Panc1 (cell line): ENCODE measurements at regions not wholly inside any gene's neighbourhood (a gene's known extent, or its start where the extent isn't known, plus 50 kb on each side); places are given as distances from the start of the nearest gene placed in this dataset.

Source experiments
- ATAC-seq: fragments of 200-7000 bp; cut with Tn5 transposase; 2 replicates; pipeline ENCODE4 v1.9.1; 2020; ENCODE audit warnings: mild to moderate bottlenecking, moderate library complexity
- BruUV-seq: library from RNA; stranded (reverse); fragments of 400-500 nt; replicated peaks from 2 replicates; lab custom pipeline; 2021; lab: Mats Ljungman, UMichigan
- CTCF ChIA-PET: fragments of 300-600 bp; sonication (Branson Sonifier 250); formaldehyde crosslinking; loops from one replicate; lab custom pipeline; 2022; ENCODE audit warnings: antibody characterized with exemption; lab: Charles Lee
- POLR2A ChIA-PET: fragments of 300-600 bp; sonication (Branson Sonifier 250); formaldehyde crosslinking; loops from one replicate; lab custom pipeline; 2022; ENCODE audit warnings: antibody characterized with exemption; lab: Charles Lee
- DNase-seq: peaks from one replicate; pipeline ENCODE4 v3.0.0-alpha.2; 2010; ENCODE audit warnings: low read depth, low spot score
- H3K27ac ChIP-seq: 2 replicates; pipeline ENCODE4 v1.5.1; 2011; ENCODE audit warnings: mild to moderate bottlenecking, low read length, inconsistent platforms
- H3K27me3 ChIP-seq: fragments of 200-500 bp; sonication (Bioruptor generic); 2 replicates; pipeline ENCODE4 v1.6.0; 2014; ENCODE audit warnings: low read length, inconsistent platforms; ENCODE audit not compliant: control insufficient read depth, insufficient read depth
- H3K36me3 ChIP-seq: fragments of 200-500 bp; sonication (Bioruptor generic); 2 replicates; pipeline ENCODE4 v1.5.1; 2014; ENCODE audit warnings: inconsistent platforms, mild to moderate bottlenecking, low read length, moderate library complexity; ENCODE audit not compliant: control insufficient read depth, insufficient read depth
- H3K4me1 ChIP-seq: 2 replicates; pipeline ENCODE4 v1.5.1; 2011; ENCODE audit warnings: inconsistent platforms, mild to moderate bottlenecking, low read length, moderate library complexity; ENCODE audit not compliant: control insufficient read depth, insufficient read depth
- H3K4me3 ChIP-seq, 2 experiments: 2 replicates each; pipeline ENCODE4 v1.5.1; 2011 to 2012; ENCODE audit warnings: low read depth in 2 of 2, low read length in 2 of 2, mild to moderate bottlenecking in 2 of 2, inconsistent platforms in 1 of 2, moderate library complexity in 1 of 2
- H3K9me3 ChIP-seq: fragments of 200-500 bp; sonication (Bioruptor generic); 2 replicates; pipeline ENCODE4 v1.5.1; 2014; ENCODE audit warnings: low read depth, mild to moderate bottlenecking, inconsistent platforms, low read length, moderate library complexity; ENCODE audit not compliant: control insufficient read depth, insufficient read depth
- CTCF ChIP-seq: fragments of 450-650 bp; IDR thresholded peaks from 2 replicates; pipeline ENCODE4 v1.5.1; 2017; ENCODE audit warnings: mild to moderate bottlenecking
- POLR2AphosphoS5 ChIP-seq: IDR thresholded peaks from 2 replicates; pipeline ENCODE4 v1.6.1; 2012; ENCODE audit warnings: mild to moderate bottlenecking, low read depth, low read length, moderate library complexity
- REST ChIP-seq, 2 experiments: IDR thresholded peaks; 2 replicates each; pipeline ENCODE4 v1.6.1; 2011 to 2012; ENCODE audit warnings: low read depth in 2 of 2, control low read depth in 1 of 2, low read length in 1 of 2, mild to moderate bottlenecking in 1 of 2, moderate library complexity in 1 of 2; ENCODE audit not compliant: insufficient read depth in 1 of 2
- SIN3A ChIP-seq: IDR thresholded peaks from 2 replicates; pipeline ENCODE4 v1.6.1; 2012; ENCODE audit warnings: low read depth, mild to moderate bottlenecking, low read length, moderate library complexity, borderline replicate concordance; ENCODE audit not compliant: insufficient read depth
- TCF7L2 ChIP-seq: IDR thresholded peaks from 2 replicates; pipeline ENCODE4 v1.6.1; 2011; ENCODE audit warnings: mild to moderate bottlenecking, low read depth, low read length, inconsistent platforms
- in situ Hi-C: cut with HindIII; loops from 2 replicates; pipeline ENCODE4 v1.10.0; 2016; ENCODE audit warnings: low sequenced_read_pairs, low pct_unique_long_range_greater_than_20kb
- intact Hi-C: fragments of 100-400 bp; cut with micrococcal nuclease; formaldehyde crosslinking; loops from one replicate; pipeline ENCODE4 v1.10.0; 2022; ENCODE audit not compliant: unreplicated experiment

- intact Hi-C loops (no loop called here), in situ Hi-C loops (no loop called here)
- DNase-seq: no peak
- ChIA-PET CTCF (no interaction called here), POLR2A (no interaction called here)
- Histone ChIP-seq H3K27me3 (no peaks in the 10 kb centered on the region), H3K4me1 (no peaks in the 10 kb centered on the region), H3K9me3 (no peaks in the 10 kb centered on the region; the same call in 1 of the 2 replicates), H3K4me3 (no peak overlapping the region), H3K36me3 (no peaks in the 10 kb centered on the region), H3K27ac (no peak overlapping the region)
- no peak for ATAC-seq
- TF ChIP-seq REST (IDR thresholded peaks at IDR 0.05; ENCODE audit: insufficient read depth in 1 of 2, low read depth in 2 of 2, low read length in 1 of 2) (no peak), SIN3A (no peak), TCF7L2 (no peak)
- no TSS peak for BruUV-seq
These were observed 467.4 kb upstream of the CITED2 start for GRCh38 chr6:139841794-139842215.

GRCh38 chr6:139839506-139840156 lies 465.2 kb upstream of the CITED2 start:
- peak overlapping the region; percentile 19; the same call in 1 of the 2 replicates for H3K27ac ChIP-seq
- H3K4me3 ChIP-seq: no peak overlapping the region
- H3K27me3 ChIP-seq: no peaks in the 10 kb centered on the region
- no peaks in the 10 kb centered on the region for H3K36me3 ChIP-seq
- TF ChIP-seq CTCF (no peak), REST (IDR thresholded peaks at IDR 0.05; ENCODE audit: insufficient read depth in 1 of 2, low read depth in 2 of 2, low read length in 1 of 2) (no peak), POLR2AphosphoS5 (no peak), TCF7L2 (no peak), SIN3A (no peak)
- no peaks in the 10 kb centered on the region for H3K4me1 ChIP-seq
- DNase-seq (no peak), ATAC-seq (no peak)
- in situ Hi-C loops (no loop called here), intact Hi-C loops (no loop called here)
- ChIA-PET POLR2A (no interaction called here), CTCF (no interaction called here)
- no TSS peak for BruUV-seq
- H3K9me3 ChIP-seq: no peaks in the 10 kb centered on the region; the same call in 1 of the 2 replicates
